ENCODE measurements at regions not wholly inside any gene's neighbourhood (a gene's known extent, or its start where the extent isn't known, plus 50 kb on each side); places are given as distances from the start of the nearest gene placed in this dataset.
A peak's percentile ranks its signal among the peaks of the same experiment; 100 is the strongest.

DNA sequence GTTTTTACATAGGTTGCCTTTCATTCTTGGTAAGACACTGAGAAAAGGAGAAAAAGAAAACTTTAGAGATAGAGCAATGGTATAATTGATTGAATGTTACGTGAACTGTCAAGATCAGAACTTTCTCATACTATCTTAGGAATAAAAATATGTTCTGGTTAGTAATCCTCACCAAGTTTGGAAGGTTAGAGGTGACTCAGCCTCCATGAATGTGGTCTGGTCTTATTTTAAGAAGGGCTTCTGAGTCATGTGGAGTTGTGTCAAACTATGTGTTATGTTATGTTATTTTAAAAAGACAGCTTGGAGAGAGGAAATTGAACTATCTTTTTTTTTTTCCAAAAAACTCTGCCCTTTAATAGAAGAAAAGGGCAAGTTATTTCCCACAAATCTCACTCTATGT, 458.6 kb upstream of the KLF6 start:
- in situ Hi-C loops (cut with MboI; ENCODE audit: low pct_ligation_motif_present in 1 of 4, low pct_unique_long_range_greater_than_20kb in 1 of 4, low sequenced_read_pairs in 3 of 4) = no loop called here
- Histone ChIP-seq H3K27me3 (no peaks in the 10 kb centered on the region), H3K4me1 (peaks cover 0 to 28% (median 9%) of the 10 kb centered on the region in 4 donors), H3K36me3 (no peaks in the 10 kb centered on the region), H3K9me3 (no peaks in the 10 kb centered on the region), H3K4me3 (no peak overlapping the region), H3K27ac (peak overlapping the region; percentile 62 to 82 (median 74))
- WGBS, 2 donors (ENCODE audit: low coverage in 1 of 2) = 52 to 82% methylated on average over 1 of the region's 1 CpG
- TF ChIP-seq EP300 (IDR thresholded peaks at IDR 0.05; ENCODE audit: low read depth) = no peak
- TF ChIP-seq POLR2AphosphoS5 (IDR thresholded peaks at IDR 0.05) = peak; percentile 48 to 63 (median 60)
- intact Hi-C loops (cut with DNase I; ENCODE audit: low total_unique reads) = no loop called here
- DNase-seq = no peak

DNA sequence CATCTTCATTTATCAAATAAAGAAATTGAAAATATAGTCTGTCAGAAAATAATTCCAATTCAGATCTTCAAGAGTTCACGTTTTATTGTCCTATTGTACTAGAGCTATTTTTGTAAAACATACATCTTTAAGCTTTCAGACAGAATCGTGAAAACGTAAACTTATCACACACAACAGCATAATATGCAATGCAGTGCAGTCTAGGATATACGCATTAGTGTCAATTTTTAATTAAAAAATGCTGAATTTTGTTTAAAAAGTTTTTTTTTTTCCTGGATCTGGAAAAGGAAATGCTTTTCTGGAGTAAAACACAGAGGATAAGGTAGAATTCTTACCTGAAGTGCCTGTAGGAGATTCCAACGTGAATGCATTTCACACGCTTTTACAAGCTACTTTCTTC, 458.2 kb upstream of the KLF6 start:
- peak overlapping the region; percentile 62 to 82 (median 74) for H3K27ac ChIP-seq
- no peaks in the 10 kb centered on the region for H3K27me3 ChIP-seq
- H3K4me1 ChIP-seq = peaks cover 0 to 28% (median 9%) of the 10 kb centered on the region in 4 donors
- WGBS, 2 donors (ENCODE audit: low coverage in 1 of 2) = 63 to 80% methylated on average over 6 of the region's 6 CpGs
- TF ChIP-seq, protein P1, sequence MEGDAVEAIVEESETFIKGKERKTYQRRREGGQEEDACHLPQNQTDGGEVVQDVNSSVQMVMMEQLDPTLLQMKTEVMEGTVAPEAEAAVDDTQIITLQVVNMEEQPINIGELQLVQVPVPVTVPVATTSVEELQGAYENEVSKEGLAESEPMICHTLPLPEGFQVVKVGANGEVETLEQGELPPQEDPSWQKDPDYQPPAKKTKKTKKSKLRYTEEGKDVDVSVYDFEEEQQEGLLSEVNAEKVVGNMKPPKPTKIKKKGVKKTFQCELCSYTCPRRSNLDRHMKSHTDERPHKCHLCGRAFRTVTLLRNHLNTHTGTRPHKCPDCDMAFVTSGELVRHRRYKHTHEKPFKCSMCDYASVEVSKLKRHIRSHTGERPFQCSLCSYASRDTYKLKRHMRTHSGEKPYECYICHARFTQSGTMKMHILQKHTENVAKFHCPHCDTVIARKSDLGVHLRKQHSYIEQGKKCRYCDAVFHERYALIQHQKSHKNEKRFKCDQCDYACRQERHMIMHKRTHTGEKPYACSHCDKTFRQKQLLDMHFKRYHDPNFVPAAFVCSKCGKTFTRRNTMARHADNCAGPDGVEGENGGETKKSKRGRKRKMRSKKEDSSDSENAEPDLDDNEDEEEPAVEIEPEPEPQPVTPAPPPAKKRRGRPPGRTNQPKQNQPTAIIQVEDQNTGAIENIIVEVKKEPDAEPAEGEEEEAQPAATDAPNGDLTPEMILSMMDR (IDR thresholded peaks at IDR 0.05) = no peak
- TF ChIP-seq POLR2A (IDR thresholded peaks at IDR 0.05) (no peak), POLR2AphosphoS5 (IDR thresholded peaks at IDR 0.05) (no peak), EP300 (IDR thresholded peaks at IDR 0.05; ENCODE audit: low read depth) (no peak)
- in situ Hi-C loops (cut with MboI; ENCODE audit: low pct_ligation_motif_present in 1 of 4, low pct_unique_long_range_greater_than_20kb in 1 of 4, low sequenced_read_pairs in 3 of 4) = no loop called here
- DNase-seq = no peak
- H3K9me3 ChIP-seq = no peaks in the 10 kb centered on the region
- no peaks in the 10 kb centered on the region for H3K36me3 ChIP-seq
- intact Hi-C loops (cut with DNase I; ENCODE audit: low total_unique reads) = no loop called here
- peak overlapping the region in 2 of 4 donors; percentile 2 to 16 for H3K4me3 ChIP-seq

- peak overlapping the region in 1 of 4 donors; percentile 3 for H3K4me3 ChIP-seq
- no peaks in the 10 kb centered on the region for H3K36me3 ChIP-seq
- no peaks in the 10 kb centered on the region for H3K9me3 ChIP-seq
- intact Hi-C loops (cut with DNase I; ENCODE audit: low total_unique reads) (no loop called here), in situ Hi-C loops (cut with MboI; ENCODE audit: low pct_ligation_motif_present in 1 of 4, low pct_unique_long_range_greater_than_20kb in 1 of 4, low sequenced_read_pairs in 3 of 4) (no loop called here)
- no peaks in the 10 kb centered on the region for H3K27me3 ChIP-seq
- no peak for DNase-seq
- 41 to 60% methylated on average over 2 of the region's 2 CpGs for WGBS, 2 donors (ENCODE audit: low coverage in 1 of 2)
- peaks cover 0 to 28% (median 9%) of the 10 kb centered on the region in 4 donors for H3K4me1 ChIP-seq
- H3K27ac ChIP-seq = peak overlapping the region; percentile 62 to 82 (median 74)
- no peak for TF ChIP-seq EP300 (IDR thresholded peaks at IDR 0.05; ENCODE audit: low read depth)
- TF ChIP-seq, protein P1 (IDR thresholded peaks at IDR 0.05) = no peak
- no peak for TF ChIP-seq POLR2A (IDR thresholded peaks at IDR 0.05)
- no peak for TF ChIP-seq POLR2AphosphoS5 (IDR thresholded peaks at IDR 0.05)
Observed at GRCh38 chr10:4242561-4243035, 457.6 kb upstream of the KLF6 start.

DNA sequence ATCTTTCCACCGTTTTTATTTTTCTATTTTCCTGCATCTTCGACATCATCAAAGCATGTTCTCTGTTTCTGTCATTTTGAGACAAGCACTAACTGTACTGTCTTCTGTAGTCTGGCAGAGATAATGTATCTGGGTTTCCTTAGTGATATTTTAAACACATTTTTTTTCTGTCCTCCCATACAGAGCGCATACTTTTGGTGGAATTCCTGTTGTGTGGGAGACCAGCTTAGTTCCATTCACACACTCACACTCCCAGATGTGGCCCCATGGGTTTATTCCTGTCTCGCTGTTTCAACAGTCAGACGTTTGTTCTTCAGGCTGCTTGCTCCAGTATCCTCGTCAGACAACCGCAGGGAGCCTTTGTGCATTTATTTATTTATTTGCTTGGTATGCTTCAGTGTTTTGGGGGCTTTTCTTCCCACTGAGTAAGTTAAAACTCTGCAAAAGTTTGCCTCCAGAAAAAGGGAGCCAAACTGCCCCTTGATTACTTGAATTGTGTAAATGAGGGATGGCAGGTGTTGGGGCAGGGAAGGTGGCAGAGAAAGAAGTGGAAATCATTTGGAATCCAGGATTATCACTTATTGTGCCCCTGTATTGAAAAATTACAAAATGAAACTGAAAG, 456.8 kb upstream of the KLF6 start:
- intact Hi-C loops (cut with DNase I; ENCODE audit: low total_unique reads) = no loop called here

More for the DNA sequence above, 456.8 kb upstream of the KLF6 start:
- no peak for DNase-seq
- Histone ChIP-seq H3K27ac (peak overlapping the region; percentile 62 to 82 (median 74)), H3K4me1 (peaks cover 0 to 25% (median 7%) of the 10 kb centered on the region in 4 donors), H3K4me3 (peak overlapping the region in 1 of 4 donors; percentile 11), H3K27me3 (no peaks in the 10 kb centered on the region), H3K36me3 (no peaks in the 10 kb centered on the region), H3K9me3 (peaks cover 0 to 3% of the 10 kb centered on the region in 2 donors)
- TF ChIP-seq POLR2AphosphoS5 (IDR thresholded peaks at IDR 0.05) = peak; percentile 52 to 72 (median 57)
- TF ChIP-seq POLR2A (IDR thresholded peaks at IDR 0.05) = peak; percentile 40
- TF ChIP-seq, protein P1 (IDR thresholded peaks at IDR 0.05) = no peak
- TF ChIP-seq EP300 (IDR thresholded peaks at IDR 0.05; ENCODE audit: low read depth) = peak; percentile 75
- in situ Hi-C loops (cut with MboI; ENCODE audit: low pct_ligation_motif_present in 1 of 4, low pct_unique_long_range_greater_than_20kb in 1 of 4, low sequenced_read_pairs in 3 of 4) = no loop called here
- 56 to 82% methylated on average over 4 to 7 of the region's 7 CpGs for WGBS, 2 donors (ENCODE audit: low coverage in 1 of 2)
